Activated T-helper 2 cell treated with anti-CD3 and anti-CD28 coated beads, Interferon-gamma antibody, Interleukin-2, Interleukin-4, amounts not matched to agents 10 μg/mL and 5 μg/mL and 100 μg/mL, durations not matched to agents 14 hours and 24 hours and 36 hours (primary cell): ENCODE measurements at regions not wholly inside any gene's neighbourhood (a gene's known extent, or its start where the extent isn't known, plus 50 kb on each side); places are given as distances from the start of the nearest gene placed in this dataset.
"Not testable (repeated sequence)": the region's sequence is repeated elsewhere in the genome, so short reads cannot be mapped to it uniquely, and the experiment has no call there.

Source experiments
- DNase-seq: peaks from one replicate; pipeline ENCODE4 v3.0.0; 2021; ENCODE audit warnings: low spot score
- H3K27ac Mint-ChIP-seq: one replicate; pipeline ENCODE4 v1.8.0; 2021; ENCODE audit warnings: mixed read lengths
- H3K27me3 Mint-ChIP-seq: one replicate; pipeline ENCODE4 v1.8.0; 2021; ENCODE audit warnings: low read depth, mixed read lengths
- H3K36me3 Mint-ChIP-seq: one replicate; pipeline ENCODE4 v1.8.0; 2021; ENCODE audit warnings: low read depth, mixed read lengths
- H3K4me1 Mint-ChIP-seq: one replicate; pipeline ENCODE4 v1.8.0; 2021; ENCODE audit warnings: low read depth, mixed read lengths
- H3K4me3 Mint-ChIP-seq: one replicate; pipeline ENCODE4 v1.8.0; 2021; ENCODE audit warnings: low read depth, mild to moderate bottlenecking, moderate library complexity, mixed read lengths
- H3K9me3 Mint-ChIP-seq: one replicate; pipeline ENCODE4 v1.8.0; 2021; ENCODE audit warnings: mixed read lengths
- intact Hi-C: fragments of 100-400 bp; cut with micrococcal nuclease; formaldehyde crosslinking; loops from one replicate; pipeline ENCODE4 v1.15.1; 2023

- Mint-ChIP-seq H3K27ac (no peak overlapping the region), H3K4me3 (no peak overlapping the region), H3K9me3 (no peaks in the 10 kb centered on the region), H3K4me1 (no peaks in the 10 kb centered on the region), H3K36me3 (no peaks in the 10 kb centered on the region), H3K27me3 (no peaks in the 10 kb centered on the region)
- DNase-seq, result no peak
- intact Hi-C loops, result no loop called here
These were observed 166.0 kb downstream of the IPO8 start for GRCh38 chr12:30529489-30530269.

DNA sequence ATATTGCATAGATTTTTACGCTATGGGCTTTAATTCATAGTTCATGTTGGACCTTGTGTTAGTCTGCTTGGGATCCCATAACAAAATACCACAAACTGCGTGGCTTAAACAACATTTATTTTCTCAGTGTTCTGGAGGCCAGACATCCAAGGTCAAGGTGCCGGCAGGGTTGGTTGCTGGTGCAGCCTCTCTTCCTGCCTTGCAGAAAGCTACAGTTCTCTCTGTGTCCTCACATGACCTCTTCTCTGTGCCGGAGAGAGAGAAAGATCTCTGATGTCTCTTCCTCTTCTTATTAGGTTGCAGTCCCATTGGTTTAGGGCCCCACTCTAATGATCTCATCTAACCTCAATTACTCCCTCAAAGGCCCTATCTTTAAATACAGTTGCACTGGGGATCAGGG, 170.5 kb downstream of the IPO8 start:
- intact Hi-C loops, result no loop called here
- no peaks in the 10 kb centered on the region for H3K4me1 Mint-ChIP-seq
- no peak overlapping the region for H3K27ac Mint-ChIP-seq
- no peaks in the 10 kb centered on the region for H3K27me3 Mint-ChIP-seq
- H3K36me3 Mint-ChIP-seq, result no peaks in the 10 kb centered on the region
- no peaks in the 10 kb centered on the region for H3K9me3 Mint-ChIP-seq
- no peak for DNase-seq
- no peak overlapping the region for H3K4me3 Mint-ChIP-seq

GRCh38 chr12:30520285-30520684, 175.4 kb downstream of the IPO8 start:
- H3K4me1 Mint-ChIP-seq, H3K9me3 Mint-ChIP-seq, intact Hi-C loops, H3K27me3 Mint-ChIP-seq, H3K36me3 Mint-ChIP-seq, DNase-seq, H3K27ac Mint-ChIP-seq, H3K4me3 Mint-ChIP-seq: not testable (repeated sequence)

DNA sequence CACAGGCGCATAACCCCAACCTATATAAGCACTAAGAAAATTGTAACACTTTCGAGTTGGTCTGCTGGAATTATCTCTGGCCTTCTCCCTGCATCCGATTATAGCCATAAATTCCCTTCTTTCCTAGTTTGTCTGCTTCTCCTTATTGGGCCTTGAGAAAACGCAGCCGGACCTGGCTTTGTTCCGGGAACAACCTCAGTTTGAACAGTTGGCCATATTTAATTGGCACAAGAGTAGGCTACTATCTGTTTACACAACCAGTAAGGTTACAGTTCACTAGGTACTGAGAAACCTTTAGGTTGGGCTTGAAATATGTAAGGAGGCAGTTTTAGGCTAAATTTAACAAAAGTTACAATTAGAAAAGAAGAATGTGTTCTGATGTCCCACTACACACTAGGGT, 176.1 kb downstream of the IPO8 start:
- DNase-seq, result no peak
- intact Hi-C loops, result no loop called here
- Mint-ChIP-seq H3K27me3 (no peaks in the 10 kb centered on the region), H3K4me3 (no peak overlapping the region), H3K4me1 (no peaks in the 10 kb centered on the region), H3K36me3 (no peaks in the 10 kb centered on the region), H3K27ac (no peak overlapping the region), H3K9me3 (no peaks in the 10 kb centered on the region)

- H3K9me3 Mint-ChIP-seq, result no peaks in the 10 kb centered on the region
- intact Hi-C loops, result no loop called here
- DNase-seq, result no peak
- H3K27ac Mint-ChIP-seq, result no peak overlapping the region
- no peaks in the 10 kb centered on the region for H3K4me1 Mint-ChIP-seq
- no peak overlapping the region for H3K4me3 Mint-ChIP-seq
- no peaks in the 10 kb centered on the region for H3K27me3 Mint-ChIP-seq
- no peaks in the 10 kb centered on the region for H3K36me3 Mint-ChIP-seq
These were observed 178.3 kb downstream of the IPO8 start for GRCh38 chr12:30517320-30517719.

DNA sequence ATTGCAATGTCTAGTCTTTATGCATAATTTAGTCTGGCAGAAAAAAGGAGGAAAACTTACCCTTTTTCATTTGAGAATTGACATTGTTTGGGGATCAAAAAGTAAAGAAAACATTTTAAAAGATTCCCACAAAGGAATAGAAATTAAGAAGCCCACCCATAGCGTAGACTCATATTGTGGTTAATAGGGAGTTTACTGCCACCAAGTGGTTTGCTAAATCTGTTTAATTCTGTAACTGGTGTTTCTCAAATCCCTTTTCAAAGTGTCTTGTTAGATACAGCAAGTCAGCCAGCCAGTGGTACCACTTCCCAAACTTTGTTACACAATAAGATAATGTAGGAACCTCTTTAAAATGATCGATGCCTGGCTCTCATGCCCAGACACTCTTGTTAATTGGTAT, 180.3 kb downstream of the IPO8 start:
- H3K27ac Mint-ChIP-seq, result no peak overlapping the region
- no peaks in the 10 kb centered on the region for H3K27me3 Mint-ChIP-seq
- intact Hi-C loops, result no loop called here

GRCh38 chr12:30514666-30515065, 181.0 kb downstream of the IPO8 start:
- intact Hi-C loops, result no loop called here
- Mint-ChIP-seq H3K27ac (no peak overlapping the region), H3K27me3 (no peaks in the 10 kb centered on the region), H3K4me1 (no peaks in the 10 kb centered on the region), H3K4me3 (no peak overlapping the region), H3K36me3 (no peaks in the 10 kb centered on the region), H3K9me3 (no peaks in the 10 kb centered on the region)
- no peak for DNase-seq

More for the DNA sequence above, 180.3 kb downstream of the IPO8 start:
- Mint-ChIP-seq H3K36me3 (no peaks in the 10 kb centered on the region), H3K9me3 (no peaks in the 10 kb centered on the region), H3K4me1 (no peaks in the 10 kb centered on the region), H3K4me3 (no peak overlapping the region)
- no peak for DNase-seq

DNA sequence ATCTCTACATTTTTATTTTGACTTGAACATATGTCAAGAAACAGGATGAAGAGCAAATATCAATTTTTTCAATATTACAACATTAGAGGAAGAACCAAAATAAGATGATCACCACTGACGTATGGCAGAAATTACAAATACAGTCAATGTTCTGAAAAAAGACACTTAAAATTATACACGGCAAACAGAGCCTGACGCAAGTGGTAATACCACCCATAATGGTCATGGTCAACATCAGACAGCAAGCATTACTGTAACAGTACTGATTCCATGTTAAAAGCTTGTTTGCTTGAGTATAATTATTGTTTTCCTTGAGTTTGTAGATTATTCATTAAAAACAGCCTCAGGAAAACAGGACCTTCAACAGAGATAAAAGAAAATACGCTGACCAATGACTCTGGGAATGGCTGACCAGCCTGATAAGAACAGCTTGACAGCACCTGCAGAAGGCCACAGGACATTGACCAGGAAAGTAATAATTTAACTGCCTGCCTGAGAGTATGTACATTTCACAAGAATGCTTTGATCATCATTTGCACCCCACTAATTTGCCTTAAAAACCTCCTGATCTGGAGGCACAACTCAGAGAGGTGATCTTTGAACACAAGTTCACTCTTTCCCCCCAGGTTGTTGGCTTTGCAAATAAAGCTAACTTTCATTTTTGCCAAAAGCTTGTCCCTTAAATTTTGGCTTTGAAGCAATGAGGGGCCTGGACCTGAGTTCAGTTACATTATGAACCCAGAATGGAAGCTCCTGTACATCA, 187.3 kb downstream of the IPO8 start:
- no peaks in the 10 kb centered on the region for H3K27me3 Mint-ChIP-seq
- H3K4me3 Mint-ChIP-seq, result no peak overlapping the region
- H3K4me1 Mint-ChIP-seq, result no peaks in the 10 kb centered on the region
- no peaks in the 10 kb centered on the region for H3K36me3 Mint-ChIP-seq
- intact Hi-C loops, result no loop called here
- no peak overlapping the region for H3K27ac Mint-ChIP-seq
- no peak for DNase-seq
- H3K9me3 Mint-ChIP-seq, result no peaks in the 10 kb centered on the region

- H3K4me1 Mint-ChIP-seq, result no peaks in the 10 kb centered on the region
- no peak overlapping the region for H3K27ac Mint-ChIP-seq
- DNase-seq, result no peak
- H3K4me3 Mint-ChIP-seq, result no peak overlapping the region
- no peaks in the 10 kb centered on the region for H3K27me3 Mint-ChIP-seq
- H3K9me3 Mint-ChIP-seq, result no peaks in the 10 kb centered on the region
- no peaks in the 10 kb centered on the region for H3K36me3 Mint-ChIP-seq
- intact Hi-C loops, result no loop called here
These were observed 188.1 kb downstream of the IPO8 start for GRCh38 chr12:30507576-30507975.

DNA sequence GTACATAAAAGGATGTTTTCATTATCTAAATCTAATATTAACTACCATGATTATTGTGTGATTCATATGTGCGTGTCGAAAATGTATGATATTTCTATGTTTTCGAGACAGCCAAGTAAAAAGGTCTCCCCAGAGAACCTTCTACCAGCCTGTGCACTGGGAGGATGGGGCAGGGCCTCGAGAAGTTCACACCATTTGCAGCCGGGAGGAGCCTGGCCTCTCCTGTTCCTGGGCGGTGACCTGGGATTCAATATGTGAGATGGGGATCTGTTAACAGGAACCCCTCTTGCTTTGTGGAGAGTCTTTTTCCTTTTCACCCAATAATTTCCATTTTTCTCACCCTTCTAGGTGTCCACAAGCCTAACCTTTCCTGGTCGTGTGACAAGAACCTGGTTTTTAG, 189.3 kb downstream of the IPO8 start:
- no peaks in the 10 kb centered on the region for H3K9me3 Mint-ChIP-seq
- H3K27me3 Mint-ChIP-seq, result no peaks in the 10 kb centered on the region
- intact Hi-C loops, result no loop called here
- no peaks in the 10 kb centered on the region for H3K4me1 Mint-ChIP-seq
- H3K4me3 Mint-ChIP-seq, result no peak overlapping the region
- no peak overlapping the region for H3K27ac Mint-ChIP-seq
- DNase-seq, result no peak
- no peaks in the 10 kb centered on the region for H3K36me3 Mint-ChIP-seq

DNA sequence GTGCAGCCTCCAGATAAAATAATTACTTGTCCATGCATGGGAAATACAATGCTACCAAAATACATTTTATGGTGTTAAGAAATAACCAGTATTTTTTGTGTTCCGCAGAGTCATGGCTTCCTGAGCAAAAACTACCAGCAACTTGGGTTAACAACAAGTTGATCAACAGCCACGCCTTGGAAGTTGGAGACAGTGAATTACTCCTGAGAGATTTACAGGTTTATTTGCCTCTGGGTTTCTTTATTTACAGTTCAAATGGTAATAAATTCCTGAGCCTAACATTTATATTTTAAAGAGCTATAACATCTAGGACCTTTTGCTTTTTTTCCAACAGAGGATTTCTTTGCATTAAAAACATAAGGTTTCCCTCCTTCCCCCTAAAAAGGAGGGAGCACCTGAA, 194.0 kb downstream of the IPO8 start:
- intact Hi-C loops, result no loop called here
- no peak overlapping the region for H3K27ac Mint-ChIP-seq

GRCh38 chr12:30500532-30500931, 195.1 kb downstream of the IPO8 start:
- Mint-ChIP-seq H3K9me3 (no peaks in the 10 kb centered on the region), H3K36me3 (no peaks in the 10 kb centered on the region), H3K27me3 (no peaks in the 10 kb centered on the region), H3K27ac (no peak overlapping the region), H3K4me1 (no peaks in the 10 kb centered on the region), H3K4me3 (no peak overlapping the region)
- no peak for DNase-seq
- intact Hi-C loops, result no loop called here

More for the DNA sequence above, 194.0 kb downstream of the IPO8 start:
- H3K4me3 Mint-ChIP-seq, result no peak overlapping the region
- no peak for DNase-seq
- no peaks in the 10 kb centered on the region for H3K36me3 Mint-ChIP-seq
- H3K4me1 Mint-ChIP-seq, result no peaks in the 10 kb centered on the region
- no peaks in the 10 kb centered on the region for H3K9me3 Mint-ChIP-seq
- no peaks in the 10 kb centered on the region for H3K27me3 Mint-ChIP-seq

DNA sequence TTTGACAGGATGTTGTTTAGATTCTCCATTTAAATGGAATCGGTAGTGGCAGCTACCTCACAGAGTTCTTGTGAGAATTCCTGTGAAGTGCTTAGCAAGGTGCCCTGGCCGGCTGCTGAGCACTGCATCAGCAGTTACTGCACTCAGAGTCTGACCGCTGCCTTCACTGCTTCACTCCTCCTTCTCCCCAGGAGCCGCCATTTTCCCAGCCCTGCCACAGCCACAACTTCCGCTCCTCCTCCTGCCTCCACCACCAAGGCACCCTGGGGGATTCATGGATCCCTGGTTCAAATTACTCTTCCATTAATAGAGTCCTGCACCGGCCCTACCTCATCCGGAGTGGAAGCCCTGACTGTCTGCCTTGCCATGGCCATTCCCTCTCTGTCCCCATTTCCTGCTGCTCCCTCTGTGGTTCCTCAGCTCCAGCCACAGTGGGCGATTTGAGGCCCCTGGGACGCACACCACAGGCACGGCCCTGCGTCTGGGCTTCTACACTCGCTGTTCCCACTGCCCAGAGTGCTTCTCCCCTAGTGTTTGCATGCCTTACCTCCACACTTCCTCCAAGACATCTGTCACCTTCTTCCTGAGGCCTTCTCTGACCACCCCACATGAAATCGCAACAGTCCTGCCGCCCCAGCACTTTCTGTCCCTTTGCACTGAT, 210.3 kb downstream of the IPO8 start:
- intact Hi-C loops, result no loop called here
- Mint-ChIP-seq H3K4me1 (no peaks in the 10 kb centered on the region), H3K4me3 (no peak overlapping the region), H3K27me3 (no peaks in the 10 kb centered on the region), H3K27ac (no peak overlapping the region), H3K9me3 (no peaks in the 10 kb centered on the region), H3K36me3 (no peaks in the 10 kb centered on the region)
- DNase-seq, result no peak
